WTC11 (cell line): ENCODE measurements at regions not wholly inside any gene's neighbourhood (a gene's known extent, or its start where the extent isn't known, plus 50 kb on each side); places are given as distances from the start of the nearest gene placed in this dataset.

Source experiments
- ATAC-seq: fragments of 200-7000 bp; cut with Tn5 transposase; 2 replicates; pipeline ENCODE4 v1.10.0; 2021; ENCODE audit warnings: mild to moderate bottlenecking, moderate library complexity
- CTCF ChIA-PET: fragments of 300-600 bp; sonication (Branson Sonifier 250); formaldehyde crosslinking; loops from one replicate; lab custom pipeline; 2021; ENCODE audit warnings: antibody characterized with exemption; lab: Charles Lee
- POLR2A ChIA-PET: fragments of 350-600 bp; sonication (Branson Sonifier 250); formaldehyde crosslinking; loops from one replicate; lab custom pipeline; 2021; ENCODE audit warnings: antibody characterized with exemption; lab: Charles Lee
- DNase-seq: peaks from one replicate; pipeline ENCODE4 v3.0.0; 2021; ENCODE audit warnings: low spot score
- H3K27ac Mint-ChIP-seq: 2 replicates; pipeline ENCODE4 v1.8.0; 2021; ENCODE audit warnings: mixed read lengths
- H3K27me3 Mint-ChIP-seq: 2 replicates; pipeline ENCODE4 v1.8.0; 2021; ENCODE audit warnings: low read depth, mild to moderate bottlenecking, moderate library complexity, mixed read lengths
- H3K36me3 Mint-ChIP-seq: 2 replicates; pipeline ENCODE4 v1.8.0; 2021; ENCODE audit warnings: mixed read lengths
- H3K4me1 Mint-ChIP-seq: 2 replicates; pipeline ENCODE4 v1.8.0; 2022; ENCODE audit warnings: mixed read lengths
- H3K4me3 Mint-ChIP-seq: 2 replicates; pipeline ENCODE4 v1.8.0; 2021; ENCODE audit warnings: mild to moderate bottlenecking, moderate library complexity, mixed read lengths
- H3K9me3 Mint-ChIP-seq: 2 replicates; pipeline ENCODE4 v1.8.0; 2021; ENCODE audit warnings: mixed read lengths
- ATF1 ChIP-seq: sonication (generic); formaldehyde crosslinking; IDR thresholded peaks from 2 replicates; pipeline ENCODE4 v1.8.1; 2023; ENCODE audit warnings: mild to moderate bottlenecking, moderate library complexity, missing genetic modification reagents
- ATF3 ChIP-seq: sonication (generic); formaldehyde crosslinking; conservative IDR thresholded peaks from 2 replicates; pipeline ENCODE4 v1.8.1; 2022; ENCODE audit warnings: mild to moderate bottlenecking, missing genetic modification reagents
- ETV6 ChIP-seq: sonication (generic); formaldehyde crosslinking; IDR thresholded peaks from 2 replicates; pipeline ENCODE4 v1.8.1; 2022; ENCODE audit warnings: mild to moderate bottlenecking, missing genetic modification reagents
- FOXJ3 ChIP-seq: sonication (generic); formaldehyde crosslinking; IDR thresholded peaks from 2 replicates; pipeline ENCODE4 v1.9.0; 2021; ENCODE audit warnings: missing genetic modification reagents, mild to moderate bottlenecking, borderline replicate concordance
- FOXK1 ChIP-seq: sonication (generic); formaldehyde crosslinking; IDR thresholded peaks from 2 replicates; pipeline ENCODE4 v1.8.0; 2022; ENCODE audit warnings: mild to moderate bottlenecking, moderate library complexity, missing genetic modification reagents
- FOXP4 ChIP-seq: sonication (generic); formaldehyde crosslinking; IDR thresholded peaks from 2 replicates; pipeline ENCODE4 v1.8.0; 2022; ENCODE audit warnings: mild to moderate bottlenecking, missing genetic modification reagents
- GTF2I ChIP-seq: fragments of 250-450 bp; sonication (Bioruptor Pico); conservative IDR thresholded peaks from 2 replicates; pipeline ENCODE4 v1.4.0; 2021; ENCODE audit warnings: mild to moderate bottlenecking
- KAT7 ChIP-seq: sonication (generic); formaldehyde crosslinking; IDR thresholded peaks from 2 replicates; pipeline ENCODE4 v1.8.1; 2023; ENCODE audit warnings: missing genetic modification reagents, mild to moderate bottlenecking, borderline replicate concordance
- MYBL2 ChIP-seq: sonication (generic); formaldehyde crosslinking; IDR thresholded peaks from 2 replicates; pipeline ENCODE4 v1.8.1; 2023; ENCODE audit warnings: mild to moderate bottlenecking, moderate library complexity, missing genetic modification reagents
- NFATC4 ChIP-seq: fragments of 250-450 bp; sonication (Bioruptor Pico); IDR thresholded peaks from 2 replicates; pipeline ENCODE4 v1.9.0; 2021; ENCODE audit warnings: mild to moderate bottlenecking
- NFYB ChIP-seq: sonication (generic); formaldehyde crosslinking; conservative IDR thresholded peaks from 2 replicates; pipeline ENCODE4 v1.8.0; 2022; ENCODE audit warnings: low read depth, missing genetic modification reagents
- NR1H2 ChIP-seq: sonication (generic); formaldehyde crosslinking; IDR thresholded peaks from 2 replicates; pipeline ENCODE4 v1.9.0; 2021; ENCODE audit warnings: mild to moderate bottlenecking, moderate library complexity, missing genetic modification reagents
- PRDM15 ChIP-seq: sonication (generic); formaldehyde crosslinking; IDR thresholded peaks from 2 replicates; pipeline ENCODE4 v1.8.0; 2022; ENCODE audit warnings: missing genetic modification reagents
- ZNF121 ChIP-seq: sonication (generic); formaldehyde crosslinking; IDR thresholded peaks from 2 replicates; pipeline ENCODE4 v1.8.0; 2023; ENCODE audit warnings: missing genetic modification reagents
- ZNF232 ChIP-seq: sonication (generic); formaldehyde crosslinking; IDR thresholded peaks from 2 replicates; pipeline ENCODE4 v1.8.0; 2022; ENCODE audit warnings: mild to moderate bottlenecking, missing genetic modification reagents
- ZNF317 ChIP-seq: sonication (generic); formaldehyde crosslinking; IDR thresholded peaks from 2 replicates; pipeline ENCODE4 v1.8.1; 2023; ENCODE audit warnings: low read depth, mild to moderate bottlenecking, moderate library complexity, missing genetic modification reagents, borderline replicate concordance
- ZSCAN18 ChIP-seq: fragments of 250-450 bp; sonication (Bioruptor Pico); IDR thresholded peaks from 2 replicates; pipeline ENCODE4 v2.1.2; 2022; ENCODE audit warnings: mild to moderate bottlenecking, moderate library complexity
- TF ChIP-seq, protein P1 (sequence below): fragments of 250-450 bp; sonication (Bioruptor Pico); IDR thresholded peaks from 2 replicates; pipeline ENCODE4 v1.9.0; 2021; ENCODE audit warnings: mild to moderate bottlenecking
- TF ChIP-seq, protein P2 (sequence below): fragments of 250-450 bp; sonication (Bioruptor Pico); IDR thresholded peaks from 2 replicates; pipeline ENCODE4 v1.9.0; 2021; ENCODE audit warnings: moderate library complexity, mild to moderate bottlenecking, inconsistent platforms, borderline replicate concordance

DNA sequence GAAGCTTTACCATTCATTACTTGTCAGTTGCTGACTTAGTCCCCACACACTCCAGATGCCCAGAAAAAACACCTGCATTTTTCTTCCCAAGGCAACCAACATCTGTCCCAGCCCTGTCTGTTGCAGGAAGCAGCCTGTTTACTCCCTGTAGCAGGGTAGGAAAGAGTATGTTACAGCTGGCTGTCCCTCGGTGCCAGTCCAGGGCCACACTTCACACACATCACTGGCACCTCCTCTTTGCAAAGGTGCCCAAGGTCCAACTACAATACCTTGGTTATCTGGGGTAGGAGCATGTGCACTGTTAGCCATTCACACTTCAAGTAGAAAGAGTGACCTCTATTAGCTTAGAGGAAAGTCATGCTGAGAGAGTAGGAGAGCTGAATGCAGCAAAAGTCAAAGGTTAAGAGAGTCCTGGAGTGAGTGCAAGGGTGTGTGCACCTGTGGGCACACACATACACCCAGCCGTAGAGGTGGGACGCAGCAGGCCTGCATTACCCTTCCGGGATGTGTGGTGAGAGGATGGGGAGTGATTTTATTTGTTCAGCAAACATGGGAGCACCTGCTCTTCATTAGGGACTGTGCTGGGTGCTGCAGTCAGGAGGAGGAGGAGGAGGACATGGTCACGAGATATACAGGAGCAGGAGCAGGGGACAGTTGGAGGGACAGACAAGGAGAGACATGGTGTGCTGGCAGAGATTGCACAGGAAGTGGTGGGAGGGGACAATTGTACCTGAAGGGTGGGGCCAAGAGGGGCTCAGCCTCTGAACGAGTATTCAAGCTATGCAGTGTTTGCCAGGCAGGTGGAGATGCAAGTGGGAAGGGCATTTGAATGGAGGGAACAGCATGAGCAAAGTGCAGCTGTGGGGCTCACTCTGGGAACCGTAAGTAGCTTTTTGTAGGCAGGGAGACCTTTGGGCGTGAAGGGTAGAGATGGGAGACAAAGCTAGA lies 69.8 kb downstream of the TSN start (continued):
- no peak for TF ChIP-seq PRDM15 (CRISPR knock-in tag)
- no peak for TF ChIP-seq FOXP4
- no peak for TF ChIP-seq ZNF232
- TF ChIP-seq ZNF121 = no peak
- TF ChIP-seq ZSCAN18 (CRISPR knock-in tag) = no peak
- TF ChIP-seq KAT7 (CRISPR knock-in tag) = no peak
- no peak for TF ChIP-seq MYBL2 (CRISPR knock-in tag)
- TF ChIP-seq NFYB (CRISPR knock-in tag) = no peak
- no peak for TF ChIP-seq FOXJ3
- TF ChIP-seq GTF2I (CRISPR knock-in tag) = no peak
- TF ChIP-seq ETV6 (CRISPR knock-in tag) = no peak
- TF ChIP-seq FOXK1 = no peak
- TF ChIP-seq ZNF317 (CRISPR knock-in tag) = no peak
- TF ChIP-seq NFATC4 (CRISPR knock-in tag) = no peak
- no peak for TF ChIP-seq NR1H2

GRCh38 chr2:121826036-121826435 lies 70.6 kb downstream of the TSN start:
- peaks cover 15% of the 10 kb centered on the region for H3K9me3 Mint-ChIP-seq
- H3K27me3 Mint-ChIP-seq = no peaks in the 10 kb centered on the region
- ATAC-seq = peak; percentile 28; the same call in 1 of the 2 replicates
- no peak overlapping the region for H3K4me3 Mint-ChIP-seq
- POLR2A ChIA-PET = no interaction called here
- peaks cover 12% of the 10 kb centered on the region for H3K36me3 Mint-ChIP-seq
- TF ChIP-seq, protein P1, sequence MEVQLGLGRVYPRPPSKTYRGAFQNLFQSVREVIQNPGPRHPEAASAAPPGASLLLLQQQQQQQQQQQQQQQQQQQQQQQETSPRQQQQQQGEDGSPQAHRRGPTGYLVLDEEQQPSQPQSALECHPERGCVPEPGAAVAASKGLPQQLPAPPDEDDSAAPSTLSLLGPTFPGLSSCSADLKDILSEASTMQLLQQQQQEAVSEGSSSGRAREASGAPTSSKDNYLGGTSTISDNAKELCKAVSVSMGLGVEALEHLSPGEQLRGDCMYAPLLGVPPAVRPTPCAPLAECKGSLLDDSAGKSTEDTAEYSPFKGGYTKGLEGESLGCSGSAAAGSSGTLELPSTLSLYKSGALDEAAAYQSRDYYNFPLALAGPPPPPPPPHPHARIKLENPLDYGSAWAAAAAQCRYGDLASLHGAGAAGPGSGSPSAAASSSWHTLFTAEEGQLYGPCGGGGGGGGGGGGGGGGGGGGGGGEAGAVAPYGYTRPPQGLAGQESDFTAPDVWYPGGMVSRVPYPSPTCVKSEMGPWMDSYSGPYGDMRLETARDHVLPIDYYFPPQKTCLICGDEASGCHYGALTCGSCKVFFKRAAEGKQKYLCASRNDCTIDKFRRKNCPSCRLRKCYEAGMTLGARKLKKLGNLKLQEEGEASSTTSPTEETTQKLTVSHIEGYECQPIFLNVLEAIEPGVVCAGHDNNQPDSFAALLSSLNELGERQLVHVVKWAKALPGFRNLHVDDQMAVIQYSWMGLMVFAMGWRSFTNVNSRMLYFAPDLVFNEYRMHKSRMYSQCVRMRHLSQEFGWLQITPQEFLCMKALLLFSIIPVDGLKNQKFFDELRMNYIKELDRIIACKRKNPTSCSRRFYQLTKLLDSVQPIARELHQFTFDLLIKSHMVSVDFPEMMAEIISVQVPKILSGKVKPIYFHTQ (CRISPR knock-in tag) = no peak
- TF ChIP-seq ATF3 (no peak), ATF1 (no peak), PRDM15 (CRISPR knock-in tag) (no peak)
- TF ChIP-seq, protein P2, sequence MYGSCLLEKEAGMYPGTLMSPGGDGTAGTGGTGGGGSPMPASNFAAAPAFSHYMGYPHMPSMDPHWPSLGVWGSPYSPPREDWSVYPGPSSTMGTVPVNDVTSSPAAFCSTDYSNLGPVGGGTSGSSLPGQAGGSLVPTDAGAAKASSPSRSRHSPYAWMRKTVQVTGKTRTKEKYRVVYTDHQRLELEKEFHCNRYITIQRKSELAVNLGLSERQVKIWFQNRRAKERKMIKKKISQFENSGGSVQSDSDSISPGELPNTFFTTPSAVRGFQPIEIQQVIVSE = no peak
- CTCF ChIA-PET = interaction anchor here (0.5 to 2.1 kb wide), 5 partner anchors 13 to 238 kb away, joined by 3 to 15 read pairs (median 3); no protein-coding TSS in a partner anchor
- H3K4me1 Mint-ChIP-seq = peaks cover 17% of the 10 kb centered on the region
- no peak overlapping the region for H3K27ac Mint-ChIP-seq
- no peak for DNase-seq
